IMR-90 (cell line): ENCODE measurements at regions not wholly inside any gene's neighbourhood (a gene's known extent, or its start where the extent isn't known, plus 50 kb on each side); places are given as distances from the start of the nearest gene placed in this dataset.

Experiments used
- CEBPB ChIP-seq: IDR thresholded peaks from 2 replicates; pipeline ENCODE4 v1.6.1; 2012; ENCODE audit warnings: low read depth, low read length, improper control_type of control experiment
- CHD1 ChIP-seq: IDR thresholded peaks from 2 replicates; pipeline ENCODE4 v1.6.1; 2012; ENCODE audit warnings: low read depth, low read length, improper control_type of control experiment
- ELK1 ChIP-seq: fragments of 150-350 bp; IDR thresholded peaks from 2 replicates; pipeline ENCODE4 v1.6.1; 2016; ENCODE audit warnings: low read depth, mild to moderate bottlenecking, low read length, moderate library complexity, borderline replicate concordance
- FOS ChIP-seq: fragments of 150-350 bp; IDR thresholded peaks from 2 replicates; pipeline ENCODE4 v1.6.1; 2016; ENCODE audit warnings: low read depth, low read length
- MAFK ChIP-seq: IDR thresholded peaks from 2 replicates; pipeline ENCODE4 v1.6.1; 2012; ENCODE audit warnings: low read depth, low read length, improper control_type of control experiment
- MAZ ChIP-seq: IDR thresholded peaks from 2 replicates; pipeline ENCODE4 v1.6.1; 2012; ENCODE audit warnings: low read depth, mild to moderate bottlenecking, low read length, improper control_type of control experiment, moderate library complexity, borderline replicate concordance
- POLR2A ChIP-seq: IDR thresholded peaks from 2 replicates; pipeline ENCODE4 v1.6.1; 2012; ENCODE audit warnings: mild to moderate bottlenecking, low read depth, low read length
- RAD21 ChIP-seq: IDR thresholded peaks from 2 replicates; pipeline ENCODE4 v1.6.1; 2012; ENCODE audit warnings: low read length, improper control_type of control experiment
- SMC3 ChIP-seq: fragments of 150-350 bp; IDR thresholded peaks from 2 replicates; pipeline ENCODE4 v1.6.1; 2016; ENCODE audit warnings: low read depth, mild to moderate bottlenecking, antibody characterized with exemption, low read length, moderate library complexity
- USF2 ChIP-seq: fragments of 150-350 bp; IDR thresholded peaks from 2 replicates; pipeline ENCODE4 v1.6.1; 2017; ENCODE audit warnings: mild to moderate bottlenecking, antibody characterized with exemption, low read length, low read depth
- TF ChIP-seq, protein P1 (sequence below): conservative IDR thresholded peaks from 2 replicates; pipeline ENCODE4 v1.5.1; 2012; ENCODE audit warnings: mild to moderate bottlenecking, low read depth, low read length, improper control_type of control experiment

- TF ChIP-seq, protein P1, sequence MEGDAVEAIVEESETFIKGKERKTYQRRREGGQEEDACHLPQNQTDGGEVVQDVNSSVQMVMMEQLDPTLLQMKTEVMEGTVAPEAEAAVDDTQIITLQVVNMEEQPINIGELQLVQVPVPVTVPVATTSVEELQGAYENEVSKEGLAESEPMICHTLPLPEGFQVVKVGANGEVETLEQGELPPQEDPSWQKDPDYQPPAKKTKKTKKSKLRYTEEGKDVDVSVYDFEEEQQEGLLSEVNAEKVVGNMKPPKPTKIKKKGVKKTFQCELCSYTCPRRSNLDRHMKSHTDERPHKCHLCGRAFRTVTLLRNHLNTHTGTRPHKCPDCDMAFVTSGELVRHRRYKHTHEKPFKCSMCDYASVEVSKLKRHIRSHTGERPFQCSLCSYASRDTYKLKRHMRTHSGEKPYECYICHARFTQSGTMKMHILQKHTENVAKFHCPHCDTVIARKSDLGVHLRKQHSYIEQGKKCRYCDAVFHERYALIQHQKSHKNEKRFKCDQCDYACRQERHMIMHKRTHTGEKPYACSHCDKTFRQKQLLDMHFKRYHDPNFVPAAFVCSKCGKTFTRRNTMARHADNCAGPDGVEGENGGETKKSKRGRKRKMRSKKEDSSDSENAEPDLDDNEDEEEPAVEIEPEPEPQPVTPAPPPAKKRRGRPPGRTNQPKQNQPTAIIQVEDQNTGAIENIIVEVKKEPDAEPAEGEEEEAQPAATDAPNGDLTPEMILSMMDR, result no peak
- no peak for TF ChIP-seq SMC3
- no peak for TF ChIP-seq MAZ
- TF ChIP-seq CEBPB, result no peak
- TF ChIP-seq FOS, result no peak
- no peak for TF ChIP-seq CHD1
- no peak for TF ChIP-seq USF2
- TF ChIP-seq POLR2A, result no peak
- no peak for TF ChIP-seq MAFK
- no peak for TF ChIP-seq RAD21
- TF ChIP-seq ELK1, result no peak
Measured at GRCh38 chr6:166772518-166772917, 145.5 kb upstream of the RPS6KA2 start.
